AG09319 (cell line): ENCODE measurements at regions not wholly inside any gene's neighbourhood (a gene's known extent, or its start where the extent isn't known, plus 50 kb on each side); places are given as distances from the start of the nearest gene placed in this dataset.
"Not testable (repeated sequence)": the region's sequence is repeated elsewhere in the genome, so short reads cannot be mapped to it uniquely, and the experiment has no call there.

Experiments
- DNase-seq: peaks from one replicate; pipeline ENCODE4 v3.0.0-alpha.2; 2010; ENCODE audit warnings: low read depth; ENCODE audit errors: extremely low read depth
- CTCF ChIP-seq: IDR thresholded peaks from 2 replicates; pipeline ENCODE4 v1.5.1; 2011; ENCODE audit warnings: low read depth, mild to moderate bottlenecking, inconsistent platforms, low read length, moderate library complexity

GRCh38 chr2:65608466-65608865 is 176.1 kb upstream of the SPRED2 start:
- no peak for TF ChIP-seq CTCF
- DNase-seq = no peak

GRCh38 chr2:65607662-65608305 is 175.4 kb upstream of the SPRED2 start:
- no peak for DNase-seq
- no peak for TF ChIP-seq CTCF

GRCh38 chr2:65605743-65606058 is 173.3 kb upstream of the SPRED2 start:
- TF ChIP-seq CTCF = no peak
- no peak for DNase-seq

GRCh38 chr2:65605058-65605742 is 172.8 kb upstream of the SPRED2 start:
- no peak for TF ChIP-seq CTCF
- DNase-seq = no peak

- no peak for DNase-seq
- no peak for TF ChIP-seq CTCF
Observed at GRCh38 chr2:65604246-65604645, 171.8 kb upstream of the SPRED2 start.

GRCh38 chr2:65602603-65603235 is 170.3 kb upstream of the SPRED2 start:
- no peak for TF ChIP-seq CTCF
- no peak for DNase-seq

- DNase-seq = not testable (repeated sequence)
Observed at GRCh38 chr2:65600871-65601270, 168.5 kb upstream of the SPRED2 start.

- not testable (repeated sequence) for DNase-seq
Observed at GRCh38 chr2:65600351-65600750, 168.0 kb upstream of the SPRED2 start.
